ENCODE measurements at regions not wholly inside any gene's neighbourhood (a gene's known extent, or its start where the extent isn't known, plus 50 kb on each side); places are given as distances from the start of the nearest gene placed in this dataset.
A peak's percentile ranks its signal among the peaks of the same experiment; 100 is the strongest.

- ATAC-seq: no peak
- H3K27ac ChIP-seq: peak overlapping the region in 1 of 4 donors; percentile 57
- H3K27me3 ChIP-seq: no peaks in the 10 kb centered on the region
- peaks cover 22 to 34% (median 23%) of the 10 kb centered on the region in 3 donors for H3K4me1 ChIP-seq
- no peaks in the 10 kb centered on the region for H3K36me3 ChIP-seq
- no peak for FAIRE-seq
- no peaks in the 10 kb centered on the region for H3K9me3 ChIP-seq
- intact Hi-C loops (cut with DNase I): no loop called here
- no peak for DNase-seq
- TF ChIP-seq CTCF (IDR thresholded peaks at IDR 0.05): no peak
- H3K4me3 ChIP-seq: no peak overlapping the region
- WGBS, 2 donors: 92 to 95% methylated on average over 4 of the region's 4 CpGs
Observed at GRCh38 chr3:72154391-72155335, 369.7 kb upstream of the PROK2 start.

- FAIRE-seq (no peak), DNase-seq (no peak), ATAC-seq (no peak)
- Histone ChIP-seq H3K27me3 (no peaks in the 10 kb centered on the region), H3K4me1 (peaks cover 22 to 34% (median 23%) of the 10 kb centered on the region in 3 donors), H3K36me3 (no peaks in the 10 kb centered on the region), H3K4me3 (no peak overlapping the region), H3K9me3 (no peaks in the 10 kb centered on the region), H3K27ac (peak overlapping the region in 2 of 4 donors; percentile 65 to 67)
- 82 to 83% methylated on average over 6 of the region's 6 CpGs for WGBS, 2 donors
- TF ChIP-seq CTCF (IDR thresholded peaks at IDR 0.05): no peak
- intact Hi-C loops (cut with DNase I): no loop called here
Observed at GRCh38 chr3:72153477-72154314, 368.7 kb upstream of the PROK2 start.

GRCh38 chr3:72152551-72153476 is 367.9 kb upstream of the PROK2 start:
- H3K9me3 ChIP-seq: no peaks in the 10 kb centered on the region
- peak; percentile 76 for FAIRE-seq
- ATAC-seq: peak; percentile 74 to 83 (median 79)
- H3K4me1 ChIP-seq: peaks cover 22 to 34% (median 23%) of the 10 kb centered on the region in 3 donors
- H3K27me3 ChIP-seq: no peaks in the 10 kb centered on the region
- H3K4me3 ChIP-seq: peak overlapping the region in 2 of 4 donors; percentile 15 to 27
- TF ChIP-seq CTCF (IDR thresholded peaks at IDR 0.05): no peak
- H3K27ac ChIP-seq: peak overlapping the region; percentile 13 to 67 (median 54)
- 14% methylated on average over 21 of the region's 21 CpGs for WGBS, 2 donors
- peak; percentile 76 to 87 (median 81) for DNase-seq
- H3K36me3 ChIP-seq: no peaks in the 10 kb centered on the region
- intact Hi-C loops (cut with DNase I): no loop called here

GRCh38 chr3:72151465-72152238 is 366.7 kb upstream of the PROK2 start:
- peak in 2 of 4 donors; percentile 19 to 22 for ATAC-seq
- Histone ChIP-seq H3K4me1 (peaks cover 22 to 34% (median 23%) of the 10 kb centered on the region in 3 donors), H3K9me3 (no peaks in the 10 kb centered on the region), H3K36me3 (no peaks in the 10 kb centered on the region), H3K27ac (peak overlapping the region in 3 of 4 donors; percentile 2 to 74 (median 28)), H3K4me3 (no peak overlapping the region), H3K27me3 (no peaks in the 10 kb centered on the region)
- FAIRE-seq: no peak
- 73 to 82% methylated on average over 9 of the region's 9 CpGs for WGBS, 2 donors
- TF ChIP-seq CTCF (IDR thresholded peaks at IDR 0.05): no peak
- intact Hi-C loops (cut with DNase I): no loop called here
- DNase-seq: no peak
